ENCODE measurements at regions not wholly inside any gene's neighbourhood (a gene's known extent, or its start where the extent isn't known, plus 50 kb on each side); places are given as distances from the start of the nearest gene placed in this dataset.
A peak's percentile ranks its signal among the peaks of the same experiment; 100 is the strongest.

DNA sequence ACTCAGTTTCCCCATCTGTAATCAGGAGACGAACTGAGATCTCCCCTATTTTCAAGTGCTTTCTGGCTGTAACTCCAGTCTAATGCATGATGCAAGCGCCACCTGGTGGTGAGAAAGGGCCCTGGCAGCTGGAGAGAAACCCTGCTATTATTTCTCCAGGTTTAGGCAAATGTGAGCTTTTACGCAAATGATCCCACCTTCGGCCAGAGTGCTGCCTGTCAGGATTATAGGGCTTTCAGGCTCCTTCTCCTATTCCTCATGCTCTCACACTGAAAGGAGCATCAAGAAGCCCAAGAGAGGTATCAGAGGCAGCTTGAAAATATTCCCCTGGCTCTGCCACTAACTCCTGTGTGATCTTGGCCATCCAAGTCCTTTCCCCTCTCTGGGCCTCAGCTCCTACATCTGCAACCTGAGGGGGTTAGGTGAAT is 93.9 kb upstream of the RASGRF1 start:
- peak; percentile 29 for DNase-seq

DNA sequence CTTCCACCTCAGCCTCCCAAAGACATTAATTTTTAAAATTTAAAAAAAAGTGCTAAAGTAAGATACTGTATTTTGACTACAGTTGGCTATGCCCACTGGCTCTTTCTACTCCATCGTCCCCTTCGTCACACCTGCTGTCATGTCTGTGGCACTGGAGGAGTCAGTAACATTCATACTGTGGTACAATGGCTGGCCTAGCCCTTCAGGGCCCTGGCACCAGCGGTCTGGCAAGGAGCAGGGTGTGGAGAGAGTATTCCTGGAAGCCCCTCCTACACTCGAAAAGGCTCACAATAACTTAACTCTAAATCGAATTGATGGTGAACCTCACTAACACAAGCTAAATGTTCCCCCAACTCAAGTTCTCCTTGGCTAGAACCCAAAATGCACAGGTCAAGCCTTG is 89.7 kb upstream of the RASGRF1 start:
- no peak for DNase-seq

DNA sequence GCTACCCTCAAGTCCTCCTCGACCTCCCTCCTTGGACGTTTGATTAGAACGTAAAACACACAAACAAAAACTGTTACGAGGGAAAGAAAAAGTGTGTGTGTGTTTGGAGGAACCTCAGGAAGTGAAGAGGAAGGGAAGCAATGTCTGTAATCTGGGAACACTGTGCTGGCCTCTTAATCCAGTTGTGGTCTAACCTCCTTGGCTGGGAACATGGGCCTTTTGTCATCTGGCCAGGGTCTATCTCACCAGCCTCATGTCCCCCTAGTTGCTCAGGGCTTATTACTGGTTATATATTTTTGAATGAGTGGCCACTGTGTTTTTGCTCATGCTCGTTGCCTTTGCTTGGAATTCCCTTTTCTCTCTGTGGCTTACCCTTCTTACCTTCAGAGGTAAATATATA is 89.0 kb upstream of the RASGRF1 start:
- DNase-seq: no peak

DNA sequence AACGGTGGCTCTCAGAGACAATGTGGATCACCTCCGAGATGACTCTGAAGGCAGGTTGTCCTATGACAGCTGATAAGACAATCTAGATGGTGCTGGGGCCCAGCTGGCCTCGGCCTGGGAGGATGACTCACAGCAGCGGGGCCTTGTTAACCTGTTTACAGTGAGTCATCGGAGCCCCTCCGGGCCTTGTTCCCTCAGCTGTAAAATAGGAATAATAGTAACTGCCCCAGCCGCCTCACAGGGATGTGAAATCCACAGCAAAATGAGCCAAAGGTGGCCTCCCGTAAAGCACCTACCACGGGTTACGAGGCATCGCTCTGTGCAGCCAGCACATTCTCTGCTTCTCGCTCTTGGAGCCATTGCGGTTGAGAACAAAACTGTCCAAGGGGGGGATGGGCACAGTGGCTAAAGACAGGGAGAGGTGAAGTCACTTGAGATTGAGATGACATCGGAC is 88.6 kb upstream of the RASGRF1 start:
- peak; percentile 25 for DNase-seq

DNA sequence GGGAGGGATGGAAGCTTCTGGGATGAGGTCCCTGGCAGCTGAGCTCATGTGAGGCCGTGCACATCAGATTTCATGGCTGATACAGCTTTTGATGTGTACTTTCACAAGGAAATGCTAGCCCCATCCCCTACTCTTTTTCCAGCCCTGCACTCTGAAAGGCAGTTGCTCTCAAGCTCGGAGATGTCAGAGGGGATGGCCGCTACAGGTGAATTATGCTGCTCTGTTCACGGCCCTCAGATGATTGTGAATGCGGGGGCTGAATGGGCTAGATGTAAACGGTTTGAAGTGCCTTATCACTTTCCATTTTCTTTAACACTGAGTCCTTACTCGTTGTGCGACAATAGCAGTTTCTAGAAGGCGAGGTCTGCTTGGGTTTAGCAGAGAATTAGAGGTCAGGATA is 88.0 kb upstream of the RASGRF1 start:
- no peak for DNase-seq

DNA sequence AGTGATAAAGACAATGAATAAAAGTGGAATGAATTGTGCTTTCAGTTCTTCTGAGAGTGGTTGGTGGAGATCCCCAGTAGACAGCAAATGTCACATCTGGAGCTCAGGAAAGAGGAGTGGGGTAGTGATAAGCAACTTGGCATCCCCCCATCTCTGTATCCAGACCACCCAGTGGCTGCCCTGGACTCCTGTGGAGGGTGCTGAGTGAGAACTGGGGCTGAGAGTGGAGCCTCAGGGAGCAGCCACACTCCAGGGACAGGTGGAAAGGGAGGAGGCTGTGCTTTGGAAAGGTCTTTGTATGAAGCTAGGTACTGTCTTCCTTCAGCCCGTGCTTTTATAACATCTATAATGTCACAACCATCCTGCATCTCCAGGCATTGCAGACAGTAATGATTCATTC is 85.6 kb upstream of the RASGRF1 start:
- DNase-seq: no peak

DNA sequence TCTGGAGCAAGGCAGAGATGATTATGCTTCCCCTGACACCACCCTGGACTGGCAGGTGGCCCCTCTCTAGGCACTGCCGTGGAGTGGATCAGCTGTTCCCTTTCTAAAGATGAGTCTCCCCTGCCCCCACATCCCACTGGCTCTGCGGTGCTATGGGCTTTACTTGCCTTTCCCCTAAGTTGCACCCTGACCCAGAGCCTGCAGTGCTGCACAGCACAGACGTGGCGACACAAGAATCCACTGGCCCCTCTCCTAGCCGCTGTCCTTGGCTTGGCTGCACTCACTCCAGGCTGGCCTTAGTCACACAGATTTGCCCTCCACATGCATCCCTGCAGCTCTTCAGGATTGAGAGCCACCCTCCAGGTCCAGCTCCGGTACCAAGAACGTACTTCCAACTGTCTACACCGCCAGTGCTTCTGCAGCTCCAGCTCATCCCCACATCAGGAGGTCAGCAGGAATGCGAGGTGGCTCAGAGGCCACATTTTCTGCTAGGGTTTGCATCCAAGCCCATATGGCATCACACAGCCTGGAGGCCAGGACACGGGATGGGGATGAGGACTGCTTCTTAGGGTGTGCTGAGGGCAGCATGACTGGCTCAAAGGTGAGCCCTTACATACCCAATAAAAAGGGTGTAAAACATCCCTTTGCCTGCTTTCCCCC is 82.4 kb upstream of the RASGRF1 start:
- DNase-seq: no peak

DNA sequence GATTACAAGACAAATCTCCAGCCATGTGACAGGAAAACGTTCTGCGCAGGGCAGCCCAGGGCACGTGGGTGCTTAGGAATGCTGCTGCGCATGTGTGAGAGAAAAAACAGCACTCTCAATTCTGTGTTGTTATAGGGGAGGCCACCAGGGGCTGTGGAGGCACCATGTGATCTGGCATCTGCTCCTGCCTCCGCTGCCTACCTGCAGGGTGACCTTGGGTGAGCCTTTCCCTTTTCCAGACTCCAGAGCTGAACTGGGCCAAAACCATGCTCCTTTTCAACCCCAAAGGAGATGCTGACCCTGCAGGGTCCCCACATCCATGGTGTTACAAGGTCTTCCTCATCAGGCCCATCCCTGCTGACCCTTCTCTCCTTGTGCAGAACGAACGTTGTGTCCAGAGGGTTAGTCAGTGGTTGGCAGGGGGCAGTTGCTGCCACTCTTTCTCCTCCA is 81.5 kb upstream of the RASGRF1 start:
- DNase-seq: no peak

DNA sequence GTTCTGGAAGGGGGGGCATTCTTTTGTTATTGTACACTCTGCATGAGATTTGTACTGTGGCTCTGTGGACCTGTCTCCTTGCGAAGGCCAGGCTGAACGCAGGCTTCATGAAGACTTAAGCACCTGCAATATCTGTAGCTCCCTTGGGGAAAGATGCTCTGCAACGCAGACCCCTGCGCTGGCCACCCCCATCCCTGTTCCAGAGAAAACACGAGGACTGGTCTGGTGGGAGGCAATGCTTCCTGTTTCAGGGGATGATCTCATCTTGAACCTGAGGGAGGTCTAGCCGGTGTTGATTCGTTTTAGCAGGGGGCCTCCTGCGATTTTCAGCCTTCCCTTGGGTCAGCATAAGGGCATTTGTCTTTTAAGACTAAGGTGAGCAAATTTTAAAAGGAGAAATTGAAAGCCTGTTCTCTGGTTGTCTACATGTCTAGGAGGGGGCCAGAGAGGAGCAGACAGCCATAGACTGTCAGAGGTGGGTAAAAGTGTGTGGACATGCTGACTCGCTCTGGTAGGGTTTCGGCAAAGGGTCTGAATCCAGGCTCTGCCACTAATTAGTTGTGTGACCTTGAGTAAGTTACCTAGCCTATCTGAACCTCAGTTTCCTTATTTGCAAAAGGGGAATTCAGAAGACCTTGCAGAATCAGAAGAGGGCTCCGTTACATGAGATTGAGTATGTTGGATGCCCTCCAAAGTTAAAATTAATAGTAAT is 80.9 kb upstream of the RASGRF1 start:
- no peak for DNase-seq

DNA sequence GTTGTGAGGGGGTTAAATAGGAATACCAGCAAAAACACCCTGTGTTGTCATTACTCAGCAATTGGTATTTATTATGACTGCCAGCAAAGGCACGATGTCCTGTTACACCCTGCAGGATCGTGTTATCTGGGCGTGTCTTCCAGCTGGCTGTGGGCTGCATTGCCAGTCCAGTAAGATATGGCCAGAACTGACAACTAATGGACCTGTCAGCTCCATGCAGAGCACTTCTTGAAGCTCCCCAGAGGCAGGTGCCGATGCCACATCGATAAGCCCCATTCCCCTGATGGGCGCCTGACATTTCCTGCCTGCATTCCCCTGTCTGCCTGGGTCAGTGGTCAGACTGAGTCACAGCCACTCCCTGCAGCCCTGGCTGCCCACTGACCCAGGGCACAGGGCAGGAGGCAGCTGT is 79.7 kb upstream of the RASGRF1 start:
- no peak for DNase-seq

DNA sequence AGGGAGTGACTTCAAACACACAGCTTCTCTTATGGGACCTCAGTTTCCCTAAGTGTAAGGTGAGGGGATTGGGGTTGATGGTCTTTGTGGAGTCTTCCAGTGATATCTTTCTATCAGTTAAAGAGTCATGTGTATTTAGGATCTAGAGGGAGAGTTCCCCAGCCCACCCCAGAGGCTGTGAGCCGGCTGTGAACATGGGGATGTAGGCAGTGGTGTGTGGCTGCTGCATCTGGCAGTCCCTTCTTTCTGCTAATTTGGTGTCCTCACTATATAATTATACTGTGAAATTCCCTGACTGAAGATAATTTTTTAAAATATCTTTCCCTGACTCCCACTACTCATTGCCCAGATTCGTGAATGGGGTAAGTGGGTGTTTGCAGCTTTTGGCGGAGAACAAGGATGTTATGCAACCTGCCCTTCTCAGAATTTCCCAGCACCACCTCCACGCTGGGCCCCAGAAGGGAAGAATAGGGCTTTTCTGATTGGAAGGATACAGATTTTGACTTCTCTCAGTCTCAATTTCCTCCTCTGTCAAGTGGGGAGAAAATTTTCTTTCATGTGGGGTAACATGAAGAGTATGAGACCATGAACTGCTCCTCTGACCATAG is 79.0 kb upstream of the RASGRF1 start:
- no peak for DNase-seq

DNA sequence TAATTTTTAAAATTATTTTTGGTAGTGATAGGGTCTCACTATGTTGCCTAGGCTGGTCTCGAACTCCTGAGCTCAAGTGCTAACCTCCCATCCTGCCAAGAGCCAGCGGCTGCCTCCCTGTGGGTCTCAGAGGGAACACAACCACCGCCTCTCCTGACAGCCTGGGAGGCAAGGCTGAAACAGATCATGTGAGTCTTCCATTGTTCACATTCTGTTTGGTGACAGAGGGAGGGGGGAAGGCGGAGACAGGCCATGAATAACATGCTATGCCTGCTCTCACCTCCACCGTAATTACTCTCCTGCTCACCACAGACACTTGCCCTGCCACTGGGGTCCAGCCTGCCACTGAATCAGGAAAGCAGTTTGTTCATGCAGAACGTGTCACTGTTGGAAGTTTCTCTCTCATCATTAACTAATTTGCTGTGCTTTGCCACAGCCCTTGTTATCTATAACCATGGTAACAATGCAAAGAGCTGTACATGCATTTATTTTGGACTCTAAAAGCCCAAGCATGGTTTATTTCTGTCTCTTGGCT is 78.4 kb upstream of the RASGRF1 start:
- DNase-seq: no peak

DNA sequence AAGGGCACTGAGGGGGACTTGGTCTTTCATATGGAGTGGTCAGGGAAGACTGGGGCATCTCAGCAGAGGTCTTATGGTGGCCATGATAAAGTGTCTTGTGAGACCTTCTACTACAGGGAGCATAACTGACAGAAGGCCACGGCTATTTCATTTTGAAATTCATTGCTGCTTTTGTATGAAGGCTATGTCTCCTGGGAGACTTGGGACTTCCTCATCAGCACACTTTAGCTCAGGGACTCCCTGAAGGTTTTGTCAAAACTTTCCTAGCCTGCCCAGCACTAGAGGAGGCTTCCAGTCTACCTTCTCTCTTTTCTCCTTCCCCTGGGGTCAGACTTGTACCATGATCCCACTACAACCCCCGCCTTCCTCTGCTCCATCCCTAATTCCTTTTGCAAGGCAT is 77.2 kb upstream of the RASGRF1 start:
- DNase-seq: no peak

DNA sequence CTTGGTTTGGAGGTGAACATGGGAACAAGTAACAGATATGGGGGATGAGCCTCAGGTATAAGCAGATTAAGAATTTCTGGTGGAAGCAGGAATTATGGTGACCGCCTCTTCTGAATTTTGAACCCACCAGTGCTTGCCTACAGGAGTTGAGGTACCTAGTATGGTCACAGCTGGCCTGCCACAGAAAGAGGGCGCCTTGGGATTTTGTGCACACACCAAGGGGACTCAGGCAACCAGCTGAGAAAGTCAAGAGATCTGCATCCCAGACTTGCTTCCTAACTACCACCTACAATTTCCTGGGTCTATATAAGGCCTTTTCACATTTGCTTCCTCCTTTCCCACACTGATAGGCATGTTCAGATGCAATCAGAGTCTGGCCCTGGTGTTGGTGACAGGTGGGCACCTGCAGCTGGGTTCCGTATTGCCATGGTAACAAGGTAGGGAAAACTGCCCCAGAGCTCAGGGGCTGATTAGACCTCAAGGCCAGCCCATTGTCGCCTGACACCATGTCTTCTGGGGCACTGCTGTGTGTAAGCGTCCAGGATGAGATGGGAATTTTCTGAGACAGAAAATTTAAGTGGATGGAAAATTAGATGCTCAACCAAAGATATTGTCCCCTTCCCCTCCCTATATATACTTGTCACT is 75.9 kb upstream of the RASGRF1 start:
- no peak for DNase-seq

DNA sequence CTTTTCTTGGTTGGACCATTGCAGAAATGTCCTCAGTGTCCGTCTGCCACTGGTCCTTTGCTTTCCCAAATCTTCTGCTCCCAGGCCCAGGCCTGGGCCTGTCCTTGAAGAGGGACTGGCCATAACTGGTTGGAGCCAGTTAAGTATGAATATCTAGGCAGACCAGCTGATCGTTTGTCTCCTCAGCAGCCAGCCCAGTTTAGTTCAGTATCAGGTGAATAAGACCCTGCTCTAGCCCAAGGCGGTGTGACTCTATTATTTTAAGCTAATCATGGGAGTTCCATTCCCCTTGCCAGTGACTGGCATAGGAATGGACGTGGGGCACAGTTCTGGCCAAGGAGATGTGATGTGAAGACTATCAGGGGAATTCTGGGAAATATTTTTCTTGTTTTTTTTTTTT is 73.9 kb upstream of the RASGRF1 start:
- DNase-seq: no peak

DNA sequence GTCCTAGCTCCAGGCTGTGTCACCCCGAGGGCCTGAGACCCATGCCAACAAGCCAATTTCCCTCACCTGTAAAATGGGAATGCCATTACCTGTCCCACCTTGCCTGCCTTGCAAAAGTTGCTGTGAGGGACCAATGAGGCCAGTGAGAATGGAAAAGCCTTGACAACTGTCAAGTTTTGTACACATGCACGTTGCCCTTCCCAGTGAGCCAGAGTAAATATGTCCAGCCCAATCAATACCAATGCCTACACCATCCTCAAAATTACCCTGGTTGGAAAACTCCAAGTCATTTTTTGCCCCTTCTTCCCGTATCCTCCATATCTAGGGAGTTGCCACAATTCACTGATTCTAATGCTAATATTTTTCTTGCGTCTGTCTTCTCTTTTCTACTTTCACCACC is 73.5 kb upstream of the RASGRF1 start:
- no peak for DNase-seq

DNA sequence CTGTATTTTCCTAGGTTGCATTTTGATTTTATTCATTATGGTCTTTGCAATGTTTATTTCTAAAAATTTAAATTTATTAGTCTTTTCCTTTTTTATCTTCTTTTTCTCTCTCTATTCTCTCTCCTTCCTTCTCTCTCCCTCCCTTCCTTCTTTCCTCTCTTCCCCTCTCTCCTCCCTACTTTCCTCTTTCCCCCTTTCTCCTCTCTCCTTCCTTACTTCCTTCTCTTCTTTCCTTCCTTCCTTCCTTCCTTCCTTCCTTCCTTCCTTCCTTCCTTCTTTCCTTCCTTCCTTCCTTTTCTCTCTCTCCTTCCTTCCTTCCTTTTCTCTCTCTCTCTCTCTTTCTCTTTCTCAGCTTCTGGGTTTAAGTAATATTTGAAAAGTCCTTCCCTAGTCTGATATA is 72.8 kb upstream of the RASGRF1 start:
- DNase-seq: no peak

DNA sequence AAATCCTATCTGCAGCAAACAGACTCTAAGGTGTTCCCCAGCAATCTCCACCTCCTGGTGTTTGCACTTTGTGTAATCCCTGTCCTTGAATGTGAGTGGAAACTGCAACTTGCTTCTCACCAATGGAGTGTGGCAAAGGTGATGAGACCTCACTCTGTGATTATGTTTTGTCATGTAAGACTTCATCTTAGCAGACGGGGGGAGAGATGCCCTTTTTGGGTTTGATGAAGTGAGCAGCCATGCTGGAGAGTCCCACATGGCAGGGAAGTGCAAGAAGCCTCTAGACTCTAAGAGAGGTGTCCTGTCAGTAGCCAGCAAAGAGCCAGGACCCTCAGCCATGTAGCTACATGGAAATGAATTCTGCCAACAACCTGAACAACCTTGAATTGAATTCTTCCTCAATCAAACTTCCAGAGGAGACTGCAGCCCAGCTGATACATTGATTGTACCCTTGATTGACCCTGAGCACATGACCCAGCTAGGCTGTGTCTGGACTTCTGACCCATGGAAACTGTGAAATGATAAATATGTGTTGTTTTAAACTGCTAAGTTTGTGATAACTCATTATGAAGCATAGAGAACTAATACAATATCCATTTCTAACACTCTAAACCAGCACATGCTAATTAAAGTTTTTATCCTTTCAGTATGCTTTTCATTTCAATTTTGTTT is 71.4 kb upstream of the RASGRF1 start:
- no peak for DNase-seq

DNA sequence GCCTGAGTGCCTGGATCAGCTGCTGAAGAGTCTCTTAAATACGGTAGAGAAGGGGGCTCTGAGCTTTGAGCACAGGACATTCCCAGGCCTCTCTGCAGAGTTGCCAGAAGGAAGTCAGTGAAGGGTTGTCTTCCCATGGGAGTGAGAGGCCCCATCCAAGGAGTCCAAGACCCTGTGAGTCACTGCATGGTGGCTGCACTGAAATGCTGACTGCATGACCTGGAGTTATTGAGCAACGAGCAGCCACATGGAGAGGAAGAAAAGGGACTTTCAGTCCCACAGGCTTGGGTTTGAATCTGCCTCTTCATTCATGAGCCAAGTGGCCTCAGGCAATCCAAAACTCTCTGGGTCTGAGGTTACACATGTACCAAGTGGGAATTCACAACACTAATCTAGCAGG is 69.6 kb upstream of the RASGRF1 start:
- no peak for DNase-seq

DNA sequence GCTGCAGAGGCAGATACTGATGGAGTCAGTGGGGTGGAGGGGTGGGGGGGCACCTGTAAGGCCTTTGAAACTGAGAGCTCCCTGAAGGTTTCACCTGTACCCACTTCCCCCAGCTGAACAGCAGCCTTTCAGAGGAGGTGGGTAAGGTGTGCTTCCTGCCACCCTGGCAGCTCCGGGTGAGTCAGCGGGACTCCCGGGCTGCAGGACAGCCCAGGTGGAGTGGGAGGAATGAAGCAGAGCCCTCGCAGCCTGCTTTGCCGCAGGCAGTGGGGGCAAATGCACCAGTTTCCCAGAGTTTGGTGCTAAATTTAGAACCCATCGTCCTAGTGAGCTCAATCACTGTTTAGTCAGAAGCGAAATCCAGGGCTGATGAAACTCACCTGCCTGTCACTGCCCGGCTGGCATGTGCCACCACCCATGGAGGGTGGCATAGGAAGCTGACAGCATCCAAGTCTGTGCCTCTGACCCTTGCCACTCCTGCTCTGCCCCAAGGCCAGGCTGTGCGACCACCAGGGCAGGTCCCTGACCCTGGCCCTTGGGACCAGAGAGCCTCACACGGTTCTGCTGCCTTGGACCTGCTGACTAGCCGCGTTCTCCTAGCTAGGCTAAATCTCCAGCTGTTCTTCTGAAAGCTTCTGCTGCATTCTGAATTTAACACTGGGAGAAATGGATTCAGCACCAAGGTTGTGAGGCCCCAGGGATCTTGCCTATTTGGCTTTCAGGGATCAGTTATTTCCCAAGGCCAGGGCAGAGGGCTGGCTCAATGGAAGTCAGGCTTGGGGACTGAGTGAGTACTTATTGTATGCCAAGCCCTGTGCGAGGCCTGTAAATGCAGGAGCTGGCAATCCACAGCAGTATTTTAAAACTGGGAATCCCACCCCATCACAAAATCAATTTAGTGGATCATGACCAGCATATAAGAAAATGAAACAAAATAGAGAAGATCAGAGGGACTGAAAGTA is 67.3 kb upstream of the RASGRF1 start:
- no peak for DNase-seq

DNA sequence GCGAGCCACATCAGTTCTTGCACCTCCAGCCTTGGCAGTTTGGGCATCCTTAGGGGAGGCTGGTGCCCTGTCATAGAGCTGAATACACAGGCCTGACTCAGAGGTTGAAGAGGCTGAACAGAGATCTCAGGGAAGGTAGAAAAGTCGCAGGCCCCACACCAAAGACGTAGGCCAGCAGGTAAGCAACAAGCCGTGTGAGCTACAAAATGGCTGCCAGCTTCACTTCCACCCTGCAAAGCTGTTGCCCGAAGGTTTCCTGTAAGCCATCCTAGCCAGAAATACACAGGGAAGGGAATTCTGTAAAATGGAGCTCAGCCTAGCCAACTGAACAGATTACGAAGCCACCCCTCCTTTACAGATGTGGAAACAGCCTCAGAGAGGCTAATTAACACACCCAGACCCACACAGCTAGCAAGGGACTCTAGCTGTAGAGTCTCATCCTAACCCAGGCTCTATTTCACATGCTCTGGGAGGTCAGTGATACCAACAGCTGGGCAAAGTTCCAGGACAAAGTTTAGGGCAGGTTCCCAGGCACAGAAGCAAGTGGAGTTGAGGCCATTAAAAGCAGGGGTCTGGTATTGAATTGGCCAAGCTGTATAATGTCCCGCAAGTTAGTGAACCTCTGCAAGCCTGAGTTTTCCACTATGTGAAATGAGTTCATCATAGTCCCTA is 66.3 kb upstream of the RASGRF1 start:
- no peak for DNase-seq

All from T1000 (cell line).